DOHH2 (cell line): ENCODE measurements at regions not wholly inside any gene's neighbourhood (a gene's known extent, or its start where the extent isn't known, plus 50 kb on each side); places are given as distances from the start of the nearest gene placed in this dataset.

ENCODE experiments used
- H3F3A ChIP-seq: fragments of 200-600 bp; sonication (generic), shearing (Covaris generic); 2 replicates; pipeline ENCODE4 v1.6.0; 2016; ENCODE audit warnings: antibody characterized with exemption, mild to moderate bottlenecking; ENCODE audit not compliant: control insufficient read depth, insufficient read depth
- H3K27ac ChIP-seq: fragments of 200-600 bp; sonication (generic); 2 replicates; pipeline ENCODE4 v1.5.1; 2014; ENCODE audit warnings: low read depth, mild to moderate bottlenecking, low read length, moderate library complexity
- H3K27me3 ChIP-seq: fragments of 200-600 bp; sonication (generic); 2 replicates; pipeline ENCODE4 v1.6.1; 2014; ENCODE audit warnings: mild to moderate bottlenecking, low read length, mixed read lengths; ENCODE audit not compliant: control insufficient read depth
- H3K36me3 ChIP-seq: fragments of 200-600 bp; sonication (generic); 2 replicates; pipeline ENCODE4 v1.6.1; 2014; ENCODE audit warnings: mild to moderate bottlenecking, low read length, moderate library complexity, mixed read lengths; ENCODE audit not compliant: control insufficient read depth
- H3K4me1 ChIP-seq: fragments of 200-600 bp; sonication (generic); 2 replicates; pipeline ENCODE4 v1.6.1; 2014; ENCODE audit warnings: mild to moderate bottlenecking, low read length, mixed read lengths; ENCODE audit not compliant: control insufficient read depth
- H3K4me2 ChIP-seq: fragments of 200-600 bp; sonication (generic); 2 replicates; pipeline ENCODE4 v1.6.0; 2014; ENCODE audit warnings: mild to moderate bottlenecking, low read length, moderate library complexity
- H3K4me3 ChIP-seq: fragments of 200-600 bp; sonication (generic); 2 replicates; pipeline ENCODE4 v1.5.1; 2014; ENCODE audit warnings: mild to moderate bottlenecking, low read length, mixed read lengths
- H3K79me2 ChIP-seq: fragments of 200-600 bp; sonication (generic); 2 replicates; pipeline ENCODE4 v1.6.1; 2014; ENCODE audit warnings: mild to moderate bottlenecking, low read length, mixed read lengths; ENCODE audit not compliant: control insufficient read depth
- H3K9me2 ChIP-seq: fragments of 200-600 bp; sonication (generic); replicated peaks from 2 replicates; pipeline ENCODE4 v1.6.1; 2014; ENCODE audit warnings: mild to moderate bottlenecking, low read length, mixed read lengths; ENCODE audit not compliant: control insufficient read depth
- H3K9me3 ChIP-seq: fragments of 200-600 bp; sonication (generic); 2 replicates; pipeline ENCODE4 v1.6.1; 2014; ENCODE audit warnings: antibody characterized with exemption, low read length, mixed read lengths; ENCODE audit not compliant: control insufficient read depth, insufficient read depth
- H4K20me1 ChIP-seq: fragments of 200-600 bp; sonication (generic); 2 replicates; pipeline ENCODE4 v1.6.0; 2014; ENCODE audit warnings: low read depth, mild to moderate bottlenecking, antibody characterized with exemption, low read length, moderate library complexity; ENCODE audit not compliant: control insufficient read depth, insufficient read depth
- EZH2phosphoT487 ChIP-seq: fragments of 200-600 bp; sonication (generic); IDR thresholded peaks from 2 replicates; pipeline ENCODE4 v1.6.1; 2017; ENCODE audit warnings: borderline replicate concordance, mild to moderate bottlenecking, antibody characterized with exemption, low read length, moderate library complexity, mixed read lengths
- TF ChIP-seq, protein P1 (sequence below): fragments of 200-600 bp; sonication (generic); IDR thresholded peaks from one replicate; pipeline ENCODE4 v1.5.1; 2014; ENCODE audit warnings: antibody characterized with exemption, mild to moderate bottlenecking, low read depth, low read length; ENCODE audit not compliant: poor library complexity, severe bottlenecking

DNA sequence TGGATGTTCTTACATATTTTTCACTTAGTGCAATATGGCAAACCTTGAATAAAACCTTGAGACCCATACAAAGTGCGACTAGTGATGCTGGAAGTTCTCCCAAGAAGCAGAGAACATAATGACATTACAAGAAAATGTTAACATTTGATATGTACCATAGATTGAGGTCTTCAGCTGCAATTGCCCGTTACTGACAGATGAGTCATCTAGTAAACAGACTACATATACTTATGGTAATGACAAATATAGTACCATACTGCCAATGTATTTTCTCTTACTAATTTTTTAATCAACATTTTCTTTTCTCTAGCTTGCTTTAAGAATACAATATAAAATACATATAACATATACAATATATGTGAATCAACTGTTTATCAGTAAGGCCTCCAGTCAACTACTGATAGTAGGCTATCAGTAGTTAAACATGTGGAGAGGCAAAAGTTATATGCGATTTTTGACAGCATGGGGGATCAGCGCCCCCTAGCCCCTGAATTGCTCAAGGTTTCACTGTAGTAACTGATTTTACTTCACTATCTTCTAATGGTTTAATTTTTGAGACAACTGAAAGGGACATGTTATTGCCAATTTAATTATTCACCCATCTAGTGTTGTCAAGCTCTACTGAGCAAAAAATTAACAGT is 166.7 kb upstream of the ADGRB3 start:
- Histone ChIP-seq H4K20me1 (no peaks in the 10 kb centered on the region), H3K9me3 (no peaks in the 10 kb centered on the region), H3K4me2 (no peak overlapping the region), H3F3A (no peaks in the 10 kb centered on the region), H3K9me2 (no peaks in the 10 kb centered on the region), H3K4me1 (no peaks in the 10 kb centered on the region), H3K79me2 (no peaks in the 10 kb centered on the region), H3K36me3 (no peaks in the 10 kb centered on the region), H3K27ac (no peak overlapping the region), H3K27me3 (no peaks in the 10 kb centered on the region), H3K4me3 (no peak overlapping the region)
- TF ChIP-seq, protein P1, sequence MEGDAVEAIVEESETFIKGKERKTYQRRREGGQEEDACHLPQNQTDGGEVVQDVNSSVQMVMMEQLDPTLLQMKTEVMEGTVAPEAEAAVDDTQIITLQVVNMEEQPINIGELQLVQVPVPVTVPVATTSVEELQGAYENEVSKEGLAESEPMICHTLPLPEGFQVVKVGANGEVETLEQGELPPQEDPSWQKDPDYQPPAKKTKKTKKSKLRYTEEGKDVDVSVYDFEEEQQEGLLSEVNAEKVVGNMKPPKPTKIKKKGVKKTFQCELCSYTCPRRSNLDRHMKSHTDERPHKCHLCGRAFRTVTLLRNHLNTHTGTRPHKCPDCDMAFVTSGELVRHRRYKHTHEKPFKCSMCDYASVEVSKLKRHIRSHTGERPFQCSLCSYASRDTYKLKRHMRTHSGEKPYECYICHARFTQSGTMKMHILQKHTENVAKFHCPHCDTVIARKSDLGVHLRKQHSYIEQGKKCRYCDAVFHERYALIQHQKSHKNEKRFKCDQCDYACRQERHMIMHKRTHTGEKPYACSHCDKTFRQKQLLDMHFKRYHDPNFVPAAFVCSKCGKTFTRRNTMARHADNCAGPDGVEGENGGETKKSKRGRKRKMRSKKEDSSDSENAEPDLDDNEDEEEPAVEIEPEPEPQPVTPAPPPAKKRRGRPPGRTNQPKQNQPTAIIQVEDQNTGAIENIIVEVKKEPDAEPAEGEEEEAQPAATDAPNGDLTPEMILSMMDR: peak; percentile 47
- TF ChIP-seq EZH2phosphoT487: no peak

DNA sequence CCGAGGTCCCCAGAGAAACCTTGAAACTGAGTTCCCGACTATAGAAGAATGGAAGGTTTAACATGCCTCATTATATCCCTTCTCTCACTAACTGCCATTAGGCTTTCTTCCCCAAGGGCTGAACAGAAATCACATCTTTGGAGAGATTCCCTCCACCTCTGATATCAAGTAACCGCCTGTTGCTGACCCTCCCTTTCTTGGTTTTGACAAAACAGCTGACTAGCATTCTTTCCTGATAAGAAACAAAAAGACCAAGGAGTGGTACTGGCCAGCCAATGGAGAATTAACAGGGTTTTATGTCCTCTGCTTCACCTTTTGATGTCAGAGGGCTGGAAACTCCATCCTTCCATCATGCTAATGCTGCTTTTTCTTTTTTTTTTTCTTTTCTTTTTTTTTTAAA is 176.6 kb upstream of the ADGRB3 start:
- Histone ChIP-seq H3K4me2 (no peak overlapping the region), H3K9me3 (no peaks in the 10 kb centered on the region), H3K9me2 (no peaks in the 10 kb centered on the region), H3K4me1 (no peaks in the 10 kb centered on the region), H3K27me3 (no peaks in the 10 kb centered on the region), H3K4me3 (no peak overlapping the region), H3K36me3 (no peaks in the 10 kb centered on the region), H4K20me1 (no peaks in the 10 kb centered on the region), H3K79me2 (no peaks in the 10 kb centered on the region), H3F3A (no peaks in the 10 kb centered on the region), H3K27ac (no peak overlapping the region)
- no peak for TF ChIP-seq EZH2phosphoT487
- TF ChIP-seq, protein P1: no peak

DNA sequence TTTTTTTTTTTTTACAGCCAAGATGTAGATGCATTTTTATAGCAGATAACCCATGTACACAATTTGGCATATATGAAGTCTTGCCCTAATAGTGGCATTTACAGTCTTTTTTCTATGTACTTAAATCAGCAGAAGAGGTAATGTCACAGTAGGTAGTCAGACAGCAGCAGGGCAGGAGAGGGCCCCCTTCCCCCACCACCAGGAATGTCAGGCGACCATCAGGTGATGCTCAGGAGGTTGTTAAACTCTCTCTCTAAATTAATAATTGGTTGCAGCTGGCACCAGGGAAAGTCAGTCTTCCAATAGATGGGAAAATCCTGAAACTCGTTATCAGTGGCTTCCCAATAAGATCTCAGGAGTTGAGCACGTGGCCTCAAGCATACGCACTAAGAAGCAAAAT is 188.0 kb upstream of the ADGRB3 start:
- Histone ChIP-seq H3K36me3 (no peaks in the 10 kb centered on the region), H3K9me2 (no peaks in the 10 kb centered on the region), H3K4me2 (no peak overlapping the region), H3K27ac (no peak overlapping the region), H3K4me1 (no peaks in the 10 kb centered on the region), H3K79me2 (no peaks in the 10 kb centered on the region), H3K4me3 (no peak overlapping the region), H3K9me3 (no peaks in the 10 kb centered on the region), H3F3A (no peaks in the 10 kb centered on the region), H3K27me3 (no peaks in the 10 kb centered on the region), H4K20me1 (no peaks in the 10 kb centered on the region)
- no peak for TF ChIP-seq EZH2phosphoT487
- TF ChIP-seq, protein P1: no peak
